GM04504 (cell line): ENCODE measurements at regions not wholly inside any gene's neighbourhood (a gene's known extent, or its start where the extent isn't known, plus 50 kb on each side); places are given as distances from the start of the nearest gene placed in this dataset.
"Not testable (repeated sequence)": the region's sequence is repeated elsewhere in the genome, so short reads cannot be mapped to it uniquely, and the experiment has no call there.

Experiments used
- DNase-seq: peaks from one replicate; pipeline ENCODE4 v3.0.0-alpha.2; 2012; ENCODE audit warnings: low read depth

DNA sequence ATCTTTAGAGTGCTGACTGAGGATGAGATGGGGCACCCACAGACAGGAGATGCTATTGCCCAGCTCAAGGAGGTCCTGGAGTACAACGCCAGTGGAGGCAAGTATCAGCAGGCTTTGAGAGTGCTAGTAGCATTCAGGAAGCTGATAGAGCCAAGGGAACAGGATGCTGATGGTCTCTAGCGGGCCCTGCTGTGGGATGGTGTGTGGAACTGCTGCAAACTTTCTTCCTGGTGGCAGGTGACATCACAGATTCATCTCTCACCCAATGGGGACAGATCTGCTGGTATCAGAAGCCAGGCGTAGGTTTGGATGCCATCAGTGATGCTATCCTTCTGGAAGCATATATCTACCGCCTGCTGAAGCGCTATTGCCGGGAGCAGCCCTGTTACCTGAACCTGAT, 609.8 kb upstream of the NCAM2 start:
- DNase-seq: no peak

DNA sequence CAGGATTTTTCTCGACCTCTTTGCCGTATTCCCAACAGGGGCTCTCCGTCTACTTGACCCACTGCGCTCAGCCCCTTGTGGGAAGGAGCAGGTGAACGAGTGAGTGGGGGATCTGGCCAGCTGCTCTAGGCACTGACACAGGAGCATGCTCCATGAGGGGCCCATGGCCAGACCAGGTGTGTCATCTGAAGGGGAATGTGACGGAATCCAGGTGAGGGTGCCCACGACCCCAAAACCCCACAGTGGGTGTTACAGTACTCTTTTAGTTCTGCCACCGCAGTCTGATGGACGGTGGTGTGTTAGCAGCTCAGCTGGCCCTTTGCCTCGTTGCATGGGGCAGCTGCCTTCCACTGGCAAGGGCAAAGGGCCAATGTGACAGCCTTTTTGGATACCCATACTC, 601.4 kb upstream of the NCAM2 start:
- DNase-seq: no peak

GRCh38 chr21:20404915-20405314, 593.3 kb upstream of the NCAM2 start:
- no peak for DNase-seq

- DNase-seq: no peak
Observed at GRCh38 chr21:20418353-20418752, 579.9 kb upstream of the NCAM2 start.

- no peak for DNase-seq
Observed at GRCh38 chr21:20419772-20420171, 578.4 kb upstream of the NCAM2 start.

DNA sequence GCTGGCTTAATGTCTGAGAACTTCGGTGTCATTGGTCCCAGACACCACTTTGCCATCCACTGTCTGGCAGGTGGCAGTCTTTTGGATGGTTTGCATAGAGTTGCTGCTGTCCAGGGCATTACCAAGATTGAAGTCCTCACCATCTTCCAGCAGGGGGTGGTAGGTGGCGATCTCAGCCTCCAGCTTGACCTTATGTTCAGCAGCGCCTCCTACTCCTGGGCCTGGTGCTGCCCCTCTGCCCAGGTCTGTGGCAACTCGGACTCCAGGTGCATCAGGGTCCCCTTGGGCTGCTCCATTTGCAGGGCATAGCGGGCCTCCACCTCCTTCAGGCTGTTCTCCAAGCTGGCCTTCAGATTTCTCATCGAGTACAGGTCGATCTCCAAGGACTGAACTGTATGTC, 573.3 kb upstream of the NCAM2 start:
- DNase-seq: no peak

- no peak for DNase-seq
Observed at GRCh38 chr21:20425856-20426255, 572.4 kb upstream of the NCAM2 start.

DNA sequence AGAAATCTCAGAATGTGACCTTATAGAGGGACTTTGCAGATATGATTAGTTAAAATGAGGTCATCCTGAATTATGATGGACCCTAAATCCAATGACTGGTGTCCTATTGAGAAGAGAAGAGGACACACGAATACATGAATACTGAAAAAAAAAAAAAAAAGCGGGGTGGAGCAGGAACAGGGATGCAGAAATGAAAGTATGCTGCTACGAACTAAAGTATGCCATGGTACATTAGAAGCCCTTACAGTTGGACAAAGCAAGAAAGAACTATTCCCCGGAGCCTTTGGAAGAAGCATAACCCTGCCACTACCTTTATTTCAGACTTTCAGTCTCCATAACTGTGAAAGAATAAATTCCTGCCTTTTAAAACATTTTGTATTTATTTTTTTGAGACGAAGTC, 557.9 kb upstream of the NCAM2 start:
- DNase-seq: no peak

DNA sequence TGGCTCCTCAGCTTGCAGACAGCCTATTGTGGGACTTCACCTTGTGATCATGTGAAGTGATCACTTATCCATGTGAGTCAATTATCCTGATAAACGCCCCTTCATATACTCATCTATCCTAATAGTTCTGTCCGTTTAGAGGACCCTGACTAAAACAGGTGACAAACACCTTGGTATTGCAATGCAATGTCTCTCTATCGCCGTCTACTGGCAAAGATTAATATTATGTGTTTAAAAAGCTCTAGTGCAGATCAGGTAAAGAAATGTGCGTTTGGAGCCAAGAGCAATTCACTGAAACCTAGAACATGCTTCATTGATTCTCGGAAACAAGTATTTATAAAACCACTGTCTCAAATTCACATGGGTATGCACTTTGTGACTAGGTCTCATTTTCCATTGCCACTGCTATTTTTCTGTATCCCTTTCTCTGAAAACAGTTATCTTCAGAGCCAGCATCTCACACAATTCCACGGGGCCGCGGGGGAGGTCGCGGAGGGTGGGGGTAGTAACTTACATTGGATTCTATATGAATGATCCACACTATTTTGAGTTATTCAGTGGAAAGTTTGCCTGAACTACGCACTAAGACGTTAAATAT, 554.6 kb upstream of the NCAM2 start:
- no peak for DNase-seq

- DNase-seq: no peak
Observed at GRCh38 chr21:20445971-20446370, 552.2 kb upstream of the NCAM2 start.

- no peak for DNase-seq
Observed at GRCh38 chr21:20451046-20451445, 547.2 kb upstream of the NCAM2 start.

- DNase-seq: no peak
Observed at GRCh38 chr21:20452935-20453334, 545.3 kb upstream of the NCAM2 start.

- DNase-seq: no peak
Observed at GRCh38 chr21:20459838-20460237, 538.4 kb upstream of the NCAM2 start.

GRCh38 chr21:20463362-20463761, 534.8 kb upstream of the NCAM2 start:
- DNase-seq: no peak

DNA sequence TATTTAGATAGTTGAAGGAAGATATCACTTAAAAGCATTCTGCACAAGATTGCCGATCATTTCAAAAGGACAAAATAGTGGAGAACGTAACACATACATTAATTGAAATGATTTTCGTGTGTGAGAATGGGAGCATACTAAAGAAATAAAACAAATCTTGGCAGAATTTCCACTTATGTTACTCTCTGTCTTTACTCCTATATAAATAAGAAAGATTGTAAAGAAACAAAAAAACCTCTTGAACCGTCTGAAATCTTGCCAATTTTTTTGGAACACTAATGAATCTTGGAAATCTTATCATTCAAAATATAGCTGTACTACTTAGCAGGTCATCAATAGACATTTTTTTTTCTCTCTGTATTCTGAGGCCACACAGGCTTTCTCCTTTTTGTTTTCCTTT, 528.8 kb upstream of the NCAM2 start:
- no peak for DNase-seq

GRCh38 chr21:20486303-20486702, 511.9 kb upstream of the NCAM2 start:
- DNase-seq: no peak

GRCh38 chr21:20502915-20503314, 495.3 kb upstream of the NCAM2 start:
- not testable (repeated sequence) for DNase-seq

DNA sequence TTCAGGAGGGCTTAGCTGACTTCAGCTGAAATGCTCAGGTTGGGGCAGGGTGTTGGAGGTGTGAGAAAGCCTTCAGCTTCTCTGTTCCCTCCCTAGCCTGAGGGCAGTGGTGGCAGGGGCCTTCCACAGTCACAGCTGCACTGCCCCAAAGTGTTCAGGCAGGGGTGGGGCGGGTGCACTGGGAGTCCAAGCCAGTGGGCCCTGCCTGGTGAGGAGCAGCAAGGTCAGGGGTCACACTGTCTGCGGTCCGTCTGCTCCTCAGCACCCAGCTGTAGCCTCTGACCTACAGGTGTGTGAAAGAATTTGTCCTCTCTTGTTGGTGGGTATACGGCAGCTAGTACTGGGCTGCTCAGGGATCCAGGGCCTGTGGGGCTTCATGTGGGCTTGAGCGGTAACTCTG, 490.4 kb upstream of the NCAM2 start:
- no peak for DNase-seq

DNA sequence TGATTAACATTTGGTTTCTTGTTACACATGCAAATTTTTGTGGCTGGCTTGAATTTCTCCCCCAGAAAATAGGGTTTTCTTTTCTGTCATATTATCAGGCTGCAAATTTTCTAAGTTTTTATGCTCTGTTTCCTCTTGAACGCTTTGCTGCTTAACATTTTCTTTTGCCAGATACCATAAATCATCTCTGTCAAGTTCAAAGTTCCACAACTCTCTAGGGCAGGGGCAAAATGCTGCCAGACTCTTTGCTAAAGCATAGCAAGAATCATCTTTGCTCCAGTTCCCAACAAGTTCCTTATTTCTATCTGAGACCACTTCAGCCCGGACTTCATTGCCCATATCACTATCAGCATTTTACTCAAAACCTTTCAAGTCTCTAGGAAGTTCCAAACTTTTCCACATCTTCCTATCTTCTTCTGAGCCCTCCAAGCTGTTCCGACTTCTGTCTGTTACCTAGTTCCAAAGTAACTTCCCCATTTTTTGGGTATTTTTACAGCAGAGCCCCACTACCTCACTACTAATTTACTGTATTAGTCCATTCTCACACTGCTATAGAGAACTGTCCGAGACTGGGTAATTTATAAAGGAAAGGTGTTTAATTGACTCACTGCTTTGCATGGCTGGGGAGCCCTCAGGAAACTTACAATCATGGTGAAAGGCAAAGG, 486.9 kb upstream of the NCAM2 start:
- DNase-seq: no peak

GRCh38 chr21:20515446-20515845, 482.8 kb upstream of the NCAM2 start:
- no peak for DNase-seq

DNA sequence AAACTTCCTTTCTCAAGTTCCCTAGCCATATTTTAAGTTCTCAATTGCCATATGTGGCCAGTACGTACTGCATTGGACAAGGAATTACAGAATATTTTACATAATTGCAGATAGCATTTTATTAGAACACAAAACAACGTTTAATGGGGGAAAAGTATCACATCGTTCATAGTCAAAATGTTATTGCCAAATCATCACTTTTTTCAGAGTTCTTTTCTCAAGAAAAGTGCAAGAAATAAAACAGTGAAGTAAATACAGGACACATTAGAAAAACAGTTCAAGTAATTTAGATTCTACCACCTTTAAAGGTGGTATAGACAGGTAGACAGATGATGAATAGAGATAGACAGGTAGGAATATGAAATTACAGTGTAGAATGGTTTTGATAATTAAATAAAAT, 479.1 kb upstream of the NCAM2 start:
- no peak for DNase-seq

DNA sequence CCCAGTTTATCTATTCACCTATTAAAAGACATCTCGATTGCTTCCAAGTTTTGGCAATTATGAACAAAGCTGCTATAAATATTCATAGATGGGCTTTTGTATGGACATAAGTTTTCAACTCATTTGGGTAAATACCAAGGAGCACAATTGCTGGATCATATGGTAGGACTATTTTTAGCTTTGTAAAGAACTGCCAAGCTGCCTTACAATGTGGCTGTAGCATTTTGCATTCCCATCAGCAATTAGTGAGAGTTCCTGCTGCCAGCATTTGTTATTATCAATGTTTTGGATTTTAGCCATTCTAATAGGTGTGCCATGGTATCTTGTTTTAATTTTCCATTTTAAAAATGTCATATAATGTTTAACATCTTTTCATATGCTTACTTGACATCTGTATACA, 475.6 kb upstream of the NCAM2 start:
- DNase-seq: no peak

GRCh38 chr21:20523191-20523590, 475.0 kb upstream of the NCAM2 start:
- DNase-seq: no peak

GRCh38 chr21:20527731-20528460, 470.3 kb upstream of the NCAM2 start:
- DNase-seq: no peak
